OCI-LY1 (cell line): ENCODE measurements at regions not wholly inside any gene's neighbourhood (a gene's known extent, or its start where the extent isn't known, plus 50 kb on each side); places are given as distances from the start of the nearest gene placed in this dataset.

Experiments used
- CTCF ChIP-seq: fragments of 200-600 bp; sonication (generic), shearing (Covaris generic); IDR thresholded peaks from 2 replicates; pipeline ENCODE4 v1.5.1; 2017; ENCODE audit warnings: mild to moderate bottlenecking, antibody characterized with exemption, low read length, moderate library complexity, mixed read lengths
- EZH2 ChIP-seq: fragments of 200-600 bp; sonication (generic), shearing (Covaris generic); IDR thresholded peaks from 2 replicates; pipeline ENCODE4 v1.8.0; 2017; ENCODE audit warnings: borderline replicate concordance, mixed run types, mild to moderate bottlenecking, antibody characterized with exemption, low read length, moderate library complexity, mixed read lengths

- no peak for TF ChIP-seq CTCF
- TF ChIP-seq EZH2 = no peak
Observed at GRCh38 chr4:130393231-130393630, 1297.3 kb downstream of the C4orf33 start.
